Hepatic stellate cell (primary cell): ENCODE measurements at regions not wholly inside any gene's neighbourhood (a gene's known extent, or its start where the extent isn't known, plus 50 kb on each side); places are given as distances from the start of the nearest gene placed in this dataset.
"Not testable (repeated sequence)": the region's sequence is repeated elsewhere in the genome, so short reads cannot be mapped to it uniquely, and the experiment has no call there.

Experiments
- DNase-seq: peaks from one replicate; pipeline ENCODE4 v3.0.0; 2011; ENCODE audit warnings: low spot score

DNA sequence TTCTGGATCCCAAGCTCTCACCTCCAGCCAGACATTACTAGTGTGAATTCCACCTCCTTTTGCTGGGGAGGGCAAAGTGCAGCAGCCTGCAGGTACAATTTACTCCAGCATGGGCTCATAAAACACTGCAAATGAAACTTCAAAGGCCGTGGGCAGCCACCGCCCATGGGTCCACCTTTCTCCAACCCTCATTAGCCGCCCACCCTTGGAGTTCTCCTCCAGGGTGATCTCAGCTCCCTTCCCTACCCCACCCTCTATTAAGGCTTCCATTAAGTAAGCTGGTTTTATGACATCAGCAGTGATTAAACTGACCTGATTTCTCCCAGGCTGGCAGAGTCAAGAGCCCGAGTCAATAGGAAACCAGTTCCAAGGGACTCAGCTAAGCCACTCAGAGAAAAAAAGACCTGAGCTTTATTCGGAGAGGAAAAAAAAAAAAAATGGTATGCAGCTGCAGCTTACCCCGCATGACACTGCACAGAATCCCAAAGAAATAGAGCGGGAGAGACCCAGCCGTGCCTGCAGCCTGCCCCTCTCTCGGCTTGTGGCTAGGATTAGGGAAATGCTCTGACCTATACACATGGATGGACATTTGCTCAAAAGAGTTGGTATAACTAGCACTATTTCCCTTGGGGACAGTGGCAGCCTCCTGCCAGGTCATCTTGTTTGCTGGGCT lies 319.6 kb downstream of the PTTG2 start:
- DNase-seq = no peak

DNA sequence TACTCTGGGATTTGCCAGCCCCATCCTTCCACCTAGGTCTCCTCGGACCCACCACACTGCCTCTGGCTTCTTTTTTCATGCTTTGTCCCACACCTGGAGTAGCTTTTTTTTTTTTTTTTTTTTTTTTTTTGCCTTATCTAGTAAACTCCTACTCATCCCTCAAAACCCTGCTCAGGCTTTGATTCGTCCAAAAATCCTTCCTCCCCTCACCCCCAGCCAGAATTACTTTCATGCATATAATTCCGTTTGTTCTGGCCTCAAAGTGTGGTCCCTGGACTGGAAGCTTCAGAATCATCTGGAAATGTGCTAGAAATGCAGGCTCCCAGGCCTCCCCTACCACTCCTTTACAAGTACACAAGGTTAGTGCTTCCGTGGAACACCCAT lies 320.1 kb downstream of the PTTG2 start:
- DNase-seq = no peak

DNA sequence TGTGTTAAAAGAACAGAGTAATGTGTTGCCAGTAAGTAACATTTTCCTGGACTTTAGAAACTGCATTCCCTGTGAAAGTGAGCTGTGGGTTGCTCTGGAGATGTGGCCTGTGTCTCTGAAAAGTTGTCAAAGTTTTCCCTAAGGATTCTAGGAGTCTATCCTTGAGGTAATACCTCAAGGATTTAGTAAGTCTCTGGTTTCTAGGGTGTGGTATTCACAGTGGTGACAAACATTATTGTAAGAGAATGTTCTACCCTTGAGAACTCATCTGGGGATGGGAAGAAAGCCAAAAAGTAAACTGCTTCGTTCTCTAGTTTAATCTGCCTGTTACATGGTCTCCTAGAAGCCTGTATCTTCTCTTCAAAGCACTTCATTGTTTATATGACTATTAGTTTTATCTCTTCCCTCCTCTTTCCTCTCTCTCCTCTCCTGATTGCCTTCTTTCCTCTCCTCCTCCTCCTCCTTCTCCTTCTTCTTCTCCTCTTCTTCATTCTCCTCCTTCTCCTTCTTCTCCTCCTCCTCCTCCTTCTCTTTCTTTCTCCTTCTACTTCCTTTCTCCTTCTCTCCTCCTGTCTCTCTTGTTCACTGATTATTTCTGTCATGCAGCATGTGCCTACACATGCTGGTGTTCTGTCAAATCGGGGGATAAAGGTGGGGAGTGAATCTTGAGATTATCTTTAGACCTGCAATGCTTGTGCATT lies 321.3 kb downstream of the PTTG2 start:
- no peak for DNase-seq

DNA sequence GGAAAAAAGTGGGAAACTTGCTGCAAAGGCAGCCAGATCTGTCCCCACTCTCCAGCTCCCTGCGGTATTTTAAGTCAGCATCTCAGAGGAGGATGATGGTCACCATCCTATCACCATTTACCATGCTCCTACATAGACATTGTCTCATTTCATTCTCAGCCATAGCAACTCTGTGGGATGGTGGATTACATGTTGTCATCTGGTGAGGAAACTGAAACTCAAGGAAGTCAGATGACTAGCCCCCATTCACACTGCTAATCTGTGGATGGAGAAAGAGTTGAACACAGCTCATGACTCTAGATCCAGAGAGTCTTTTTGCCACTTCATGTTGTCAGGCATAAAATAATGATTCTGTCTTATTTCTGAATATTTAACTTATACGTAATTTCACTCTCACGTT lies 323.5 kb downstream of the PTTG2 start:
- DNase-seq = no peak

DNA sequence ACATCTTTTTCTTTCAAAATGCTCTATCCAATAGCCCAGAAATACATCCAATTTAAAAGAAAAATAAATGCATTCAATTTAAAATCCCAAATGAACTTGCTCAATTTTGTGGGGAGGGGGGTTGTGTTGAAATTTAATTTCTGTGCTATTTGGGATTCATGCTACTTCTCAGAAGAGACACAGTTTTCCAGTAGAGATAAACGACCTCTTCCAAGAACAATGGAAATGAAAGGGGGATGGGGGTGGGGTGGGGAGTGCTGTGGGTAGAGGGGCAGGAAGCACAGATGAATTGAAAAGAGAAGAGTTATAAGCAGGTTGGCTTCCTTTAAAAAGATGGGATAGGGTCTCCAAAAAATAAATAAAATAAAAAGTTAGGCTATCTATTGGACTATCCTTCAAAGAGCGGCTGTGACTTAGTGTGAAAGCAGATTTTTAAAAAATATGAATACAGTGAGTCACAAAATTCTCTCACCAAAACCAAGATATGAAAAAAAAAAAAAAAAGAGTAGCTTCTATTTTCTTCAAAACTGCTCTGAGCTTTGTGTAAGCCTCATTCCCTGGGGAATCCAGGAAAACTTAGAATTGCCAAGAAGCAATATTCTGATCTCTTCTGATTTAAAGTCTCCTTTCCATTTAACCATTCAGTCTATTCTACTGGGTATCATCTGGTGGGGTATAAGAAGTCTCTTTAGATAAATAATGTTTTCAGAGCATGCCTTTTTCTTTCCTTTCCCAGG lies 324.3 kb downstream of the PTTG2 start:
- no peak for DNase-seq

DNA sequence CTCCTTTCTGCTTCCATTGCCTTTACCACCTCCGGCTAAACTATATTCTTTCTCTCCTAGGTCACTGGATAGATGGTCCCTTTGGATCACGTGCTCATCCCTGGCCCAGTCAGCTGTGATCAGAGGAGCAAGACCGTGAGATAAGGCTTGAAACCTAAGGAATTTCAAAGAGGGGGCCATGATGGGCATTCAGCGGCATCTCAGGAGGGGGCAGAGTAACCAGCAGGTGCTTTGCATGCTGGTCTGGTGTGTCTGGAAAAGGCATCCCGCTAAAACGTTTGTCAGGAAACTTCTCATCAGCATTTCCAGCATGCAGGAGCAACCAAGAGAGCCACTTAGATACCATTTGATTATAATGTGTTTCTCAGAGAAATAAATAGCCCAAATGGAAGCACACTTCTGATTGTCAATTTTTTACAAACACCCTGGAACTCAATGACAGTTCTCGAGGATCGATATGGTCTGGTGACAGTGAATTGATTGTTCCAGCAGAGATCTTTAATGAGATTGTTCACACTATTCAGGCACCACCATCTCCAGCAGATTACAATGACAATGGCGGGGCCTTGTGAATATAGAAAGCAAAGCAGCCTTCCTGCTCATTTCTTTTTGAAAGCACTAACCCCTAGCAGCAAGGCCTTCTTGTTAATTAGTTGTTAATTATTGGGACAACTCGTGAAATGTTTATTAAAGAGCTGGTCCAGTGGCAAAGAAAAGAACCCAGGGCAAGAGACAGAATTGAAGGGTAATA lies 327.1 kb downstream of the PTTG2 start:
- DNase-seq = no peak

DNA sequence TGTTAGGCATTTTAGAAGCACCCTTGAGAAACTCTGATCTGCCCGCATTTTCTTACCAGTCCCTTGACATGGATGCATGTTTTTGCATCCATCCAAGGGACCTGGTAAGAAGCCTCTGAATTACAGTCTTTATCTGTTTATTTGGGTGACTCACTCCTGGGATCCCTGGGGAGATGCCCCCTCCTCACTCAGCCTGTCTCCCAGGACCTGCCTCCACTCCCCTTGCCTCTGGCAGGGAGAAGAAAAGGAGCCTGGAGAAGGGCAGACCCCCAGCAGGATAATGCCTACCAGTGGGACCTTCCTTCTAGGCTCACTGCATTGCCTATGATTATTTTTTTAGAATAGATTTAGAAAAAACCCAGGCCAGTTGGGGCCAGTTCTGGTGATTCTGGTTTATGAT lies 329.4 kb downstream of the PTTG2 start:
- no peak for DNase-seq

DNA sequence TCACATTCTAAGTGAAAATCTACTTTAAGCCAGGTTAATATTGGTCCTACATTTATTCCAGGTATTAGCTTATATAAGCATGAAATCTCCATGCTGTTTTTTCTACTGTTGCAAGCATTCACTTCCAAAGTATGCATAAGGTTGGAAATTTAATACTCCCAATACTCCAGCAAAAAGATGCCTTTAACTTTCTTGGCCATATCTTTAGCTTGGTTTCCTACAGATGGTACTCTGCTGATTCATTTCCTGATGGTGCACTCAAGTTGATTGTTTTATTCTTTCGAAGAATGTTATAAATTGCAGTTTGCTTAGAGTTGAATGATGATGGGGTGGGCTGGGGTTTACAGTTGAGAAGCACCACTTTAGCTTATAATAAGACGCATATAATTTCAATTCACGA lies 330.2 kb downstream of the PTTG2 start:
- no peak for DNase-seq

DNA sequence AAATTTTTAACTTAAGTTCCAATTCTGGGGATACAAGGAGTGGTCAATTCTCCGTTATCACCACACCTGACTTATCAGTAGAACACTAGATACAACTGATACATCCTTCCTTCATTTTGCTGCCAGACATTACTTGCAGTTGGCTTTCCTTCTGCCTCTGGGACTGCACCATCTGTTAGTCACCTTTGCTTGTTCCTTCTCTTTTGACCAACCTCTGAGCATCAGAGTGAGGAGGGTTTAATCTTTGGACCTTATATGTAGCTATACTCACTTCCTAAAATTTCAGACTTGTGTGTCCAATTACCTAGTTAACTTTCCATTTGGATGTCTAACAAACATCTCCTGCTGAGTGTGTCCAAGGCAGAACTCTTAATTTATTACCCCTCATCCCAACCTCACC lies 330.7 kb downstream of the PTTG2 start:
- no peak for DNase-seq

DNA sequence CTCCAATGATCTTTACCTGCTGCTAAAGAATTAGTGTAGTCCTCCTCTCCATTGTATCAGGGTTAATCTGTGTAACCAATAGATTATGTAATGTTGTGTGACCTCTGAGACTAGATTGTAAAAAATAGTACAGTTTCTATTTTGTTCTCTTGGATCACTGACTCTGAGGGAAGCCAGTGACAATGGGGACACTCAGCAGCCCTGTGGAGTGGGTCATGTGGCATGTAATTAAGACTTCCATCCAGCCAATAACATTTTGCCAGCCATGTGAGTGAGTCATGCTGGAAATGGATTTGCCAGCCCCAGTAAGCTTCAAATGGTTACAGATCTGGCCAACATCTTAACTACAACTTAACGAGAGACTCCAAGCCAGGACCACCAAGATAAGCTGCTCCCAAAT lies 332.3 kb downstream of the PTTG2 start:
- DNase-seq = no peak

DNA sequence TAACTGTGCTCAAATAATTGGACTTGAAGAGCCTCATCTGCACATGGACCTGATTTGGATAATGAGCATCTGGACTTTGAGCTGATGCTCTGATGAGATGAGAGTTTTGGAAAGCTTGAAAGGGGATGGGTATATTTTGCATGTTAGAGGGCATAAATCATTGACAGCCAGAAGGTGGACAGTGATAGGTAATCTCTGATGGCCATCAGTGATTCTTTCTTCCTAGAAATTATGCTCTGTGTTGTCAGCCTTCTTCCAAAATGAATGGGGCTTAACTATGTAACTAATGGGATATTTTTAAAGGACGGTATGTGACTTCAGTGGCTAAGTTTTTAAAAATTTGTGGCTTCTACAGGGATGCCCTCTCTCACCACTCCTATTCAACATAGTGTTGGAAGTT lies 334.0 kb downstream of the PTTG2 start:
- no peak for DNase-seq

DNA sequence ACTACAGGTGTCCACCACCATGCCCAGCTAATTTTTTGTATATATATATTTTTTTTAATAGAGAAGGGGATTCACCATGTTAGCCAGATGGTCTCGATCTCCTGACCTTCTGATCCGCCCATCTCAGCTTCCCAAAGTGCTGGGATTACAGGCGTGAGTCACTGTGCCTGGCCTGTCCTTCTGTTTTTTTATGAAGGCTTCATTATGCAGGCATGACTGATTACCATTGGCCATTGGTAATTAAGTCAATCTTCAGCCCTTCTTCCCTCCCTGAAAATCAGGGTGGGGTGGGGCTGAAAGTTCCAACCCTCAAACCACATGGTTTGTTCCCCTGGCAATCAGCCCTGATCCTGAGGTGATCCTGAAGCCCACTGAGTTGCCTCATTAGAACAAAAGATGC lies 336.9 kb downstream of the PTTG2 start:
- DNase-seq = no peak

DNA sequence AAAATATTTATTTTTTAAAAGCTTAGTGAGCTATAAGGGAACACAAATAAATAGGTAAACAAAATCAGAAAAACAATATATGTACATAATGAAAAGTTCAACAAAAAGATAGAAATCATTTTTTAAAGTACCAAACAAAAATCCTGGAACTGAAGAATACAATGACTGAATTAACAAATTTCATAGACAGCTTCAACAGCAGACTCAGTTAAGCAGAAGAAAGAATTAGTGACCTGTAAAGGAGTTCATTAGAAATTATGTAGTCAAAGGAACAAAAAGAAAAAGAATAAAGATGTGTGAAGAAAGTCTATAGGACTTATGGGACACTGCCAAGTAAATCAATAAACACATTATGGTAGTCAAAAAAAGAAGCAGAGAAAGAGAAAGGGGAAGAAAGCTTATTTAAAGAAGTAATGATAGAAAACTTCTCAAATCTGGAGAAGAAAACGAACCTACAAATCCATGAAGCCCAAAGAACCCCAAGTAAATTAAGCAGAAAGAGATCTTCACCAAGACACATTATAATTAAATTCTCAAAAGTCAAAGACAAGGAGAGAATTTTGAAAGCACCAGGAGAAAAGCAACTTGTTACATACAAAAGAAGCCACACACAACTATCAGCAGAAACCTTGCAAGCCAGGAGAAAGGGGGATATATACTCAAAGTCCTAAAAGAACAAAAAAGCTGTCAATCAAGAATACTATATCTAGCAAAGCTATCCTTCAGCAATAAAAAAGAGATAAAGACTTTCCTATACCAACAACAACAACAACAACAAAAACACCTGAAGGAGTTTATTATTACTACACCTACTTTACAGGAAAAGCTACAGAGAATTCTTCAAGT lies 338.9 kb downstream of the PTTG2 start:
- no peak for DNase-seq

DNA sequence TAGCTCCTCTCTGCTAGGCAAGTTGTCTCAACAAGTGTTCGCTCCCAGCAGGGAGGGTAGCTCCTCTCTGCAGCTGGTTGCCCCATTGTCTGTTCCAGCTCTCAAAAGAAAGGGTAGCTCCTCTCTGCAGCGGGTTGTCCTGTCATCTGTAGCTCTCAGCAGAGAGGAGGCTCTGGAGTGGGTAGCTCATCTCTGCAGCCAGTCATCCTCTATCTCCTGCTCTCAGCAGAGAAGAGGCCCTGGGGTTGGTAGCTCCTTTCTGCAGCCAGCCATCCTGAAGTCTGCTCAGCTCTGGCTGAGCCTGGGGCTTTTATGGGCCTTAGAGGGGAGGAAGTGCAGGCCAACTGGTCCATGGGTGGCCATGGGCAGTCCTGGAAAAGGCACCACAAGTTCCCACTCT lies 342.7 kb downstream of the PTTG2 start:
- DNase-seq = no peak

DNA sequence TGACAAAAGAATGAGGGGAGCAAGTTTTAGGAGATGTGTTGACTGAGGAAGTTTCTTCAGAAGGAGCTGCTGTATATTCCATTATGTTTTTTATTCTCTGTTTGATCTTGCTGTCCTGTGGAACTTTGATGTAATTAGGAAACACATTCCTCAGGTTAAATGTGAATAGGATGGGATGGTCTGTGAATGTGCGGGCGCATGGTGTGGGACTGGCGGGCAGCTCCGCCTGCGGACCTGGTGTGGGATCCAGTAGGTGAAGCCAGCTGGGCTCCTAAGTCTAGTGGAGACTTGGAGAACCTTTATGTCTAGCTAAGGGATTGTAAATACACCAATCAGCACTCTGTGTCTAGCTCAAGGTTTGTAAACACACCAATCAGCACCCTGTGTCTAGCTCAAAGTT lies 344.3 kb downstream of the PTTG2 start:
- not testable (repeated sequence) for DNase-seq

DNA sequence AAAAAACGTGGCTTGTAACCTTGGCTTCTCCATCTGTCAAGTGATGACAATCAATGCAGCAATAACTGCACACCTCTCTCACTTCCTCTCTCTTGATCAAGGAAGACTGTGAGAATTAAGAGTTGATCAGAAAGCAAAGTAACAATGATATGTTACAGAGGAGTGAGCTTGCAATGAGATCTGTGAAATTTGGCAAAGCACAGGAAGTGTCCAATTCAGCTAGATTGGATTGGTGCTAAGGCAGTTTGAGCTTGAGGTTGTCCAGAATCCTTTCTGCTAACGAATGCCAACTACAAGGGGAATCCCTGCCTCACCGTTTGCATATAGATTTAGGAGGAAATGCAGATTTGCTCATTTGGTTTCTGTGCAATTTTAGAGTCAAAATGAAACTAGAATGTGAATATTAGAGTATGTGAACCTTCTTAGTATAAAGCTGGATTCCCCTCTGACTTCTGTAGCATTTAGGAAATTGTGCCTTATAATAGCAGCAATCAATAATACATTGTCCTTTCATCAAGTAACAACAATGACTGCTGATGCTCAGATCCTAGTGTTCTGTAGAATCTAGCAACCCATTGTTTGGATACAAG lies 346.4 kb downstream of the PTTG2 start:
- DNase-seq = no peak

DNA sequence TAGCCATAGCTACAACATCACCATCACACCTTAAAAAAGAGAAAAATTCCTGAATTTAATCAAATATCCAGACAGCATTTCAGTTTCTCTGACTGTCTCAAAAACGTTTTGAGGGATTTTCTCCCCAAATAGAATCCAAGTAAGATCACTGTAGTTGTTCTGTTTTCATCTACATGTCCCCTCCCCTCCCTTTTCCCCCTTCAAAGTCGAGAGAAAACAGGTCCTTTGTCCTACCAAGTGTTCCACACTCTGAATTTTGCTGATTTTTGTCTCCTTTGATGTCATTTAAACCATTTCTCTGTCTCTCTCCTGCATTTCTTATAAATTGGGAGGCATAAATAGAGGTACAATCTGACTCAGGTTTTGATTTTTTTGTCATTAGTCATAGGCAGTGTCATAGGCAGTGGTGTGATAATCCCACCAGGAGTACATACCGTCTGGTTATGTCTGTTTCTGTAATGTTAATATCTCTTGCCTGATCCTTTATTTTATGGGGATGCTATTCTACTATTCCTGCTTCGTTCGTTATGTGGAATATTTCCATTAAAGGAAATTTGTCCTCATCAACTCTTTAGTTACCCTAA lies 348.6 kb downstream of the PTTG2 start:
- DNase-seq = no peak

DNA sequence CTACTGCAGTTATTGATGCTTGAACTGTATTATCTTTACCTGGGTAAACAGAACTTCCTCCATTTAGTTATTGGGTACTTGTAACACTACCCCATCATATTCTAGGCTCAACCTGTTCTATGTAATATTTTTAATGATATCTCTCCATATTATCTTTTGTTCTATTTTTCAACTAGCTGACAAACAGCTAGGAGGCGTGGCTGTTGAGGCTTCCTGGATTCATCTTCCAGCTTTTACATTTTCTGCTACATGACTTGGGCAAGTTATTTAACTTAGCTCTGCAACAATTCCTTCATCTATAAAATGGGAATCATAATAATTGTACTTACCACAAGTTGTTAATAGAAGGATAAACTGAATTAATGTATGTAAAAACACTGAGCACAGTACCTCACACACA lies 349.3 kb downstream of the PTTG2 start:
- no peak for DNase-seq

DNA sequence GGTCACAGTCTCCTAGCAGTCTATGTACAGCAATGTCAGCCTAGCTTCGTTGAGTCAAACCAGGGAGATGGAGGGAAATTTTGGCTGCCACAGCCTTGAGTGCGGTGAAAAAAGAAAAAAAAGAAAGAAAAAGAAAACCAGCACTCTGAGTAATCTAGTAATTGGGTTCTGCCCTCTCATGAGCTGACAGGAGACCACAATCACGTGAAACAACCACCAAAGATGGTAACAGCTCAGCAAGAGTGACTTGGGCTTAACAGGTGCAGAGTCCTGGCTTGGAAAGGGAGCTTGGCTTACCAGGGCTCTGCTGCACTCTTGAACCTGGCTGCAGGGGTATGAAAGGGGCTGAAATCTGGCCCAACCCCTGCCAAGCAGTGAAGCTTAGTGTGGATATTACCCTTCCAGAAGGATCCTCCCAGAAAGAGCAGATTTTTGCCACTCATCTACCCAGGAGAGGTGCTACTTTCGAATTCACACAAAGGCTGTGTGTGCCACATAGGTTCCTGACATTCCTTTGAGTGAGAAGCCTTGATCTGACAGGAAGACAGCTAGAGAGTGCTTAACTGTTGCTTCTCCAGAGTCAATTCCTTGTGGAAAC lies 350.3 kb downstream of the PTTG2 start:
- no peak for DNase-seq

DNA sequence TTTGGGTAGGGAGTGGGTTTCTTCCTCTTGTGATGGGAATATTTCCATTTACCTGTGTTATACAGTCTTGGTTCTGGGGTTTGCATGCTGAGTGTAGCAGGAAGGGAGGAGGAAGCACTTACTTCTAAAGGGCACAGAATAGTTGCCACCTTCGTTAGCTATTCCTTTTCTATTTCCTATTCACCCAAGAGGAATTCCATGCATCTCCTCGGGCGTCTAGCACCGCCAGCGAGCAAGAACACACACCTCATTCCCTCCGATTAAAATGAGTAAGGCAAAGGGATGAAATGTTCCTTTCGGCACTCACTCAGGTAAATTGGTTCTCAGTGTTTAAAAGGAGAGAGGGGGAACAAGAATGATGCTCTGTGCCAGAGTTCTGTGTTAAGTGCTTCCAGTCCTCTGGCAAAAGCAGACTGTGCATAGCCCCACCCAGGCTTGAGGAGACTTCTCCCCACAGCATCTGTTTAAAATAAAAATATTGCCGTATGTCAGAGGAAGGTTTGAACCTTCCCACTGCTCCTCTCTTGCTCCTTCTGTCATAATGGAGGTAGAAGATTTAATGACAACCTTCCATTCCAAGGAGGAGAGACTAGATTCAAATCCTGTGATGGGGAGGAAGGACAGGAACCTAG lies 351.4 kb downstream of the PTTG2 start:
- no peak for DNase-seq
